Mesodermal cell (in vitro differentiated cells): ENCODE measurements at regions not wholly inside any gene's neighbourhood (a gene's known extent, or its start where the extent isn't known, plus 50 kb on each side); places are given as distances from the start of the nearest gene placed in this dataset.

Experiments used
- H3K27ac ChIP-seq: 2 replicates; pipeline ENCODE4 v1.7.0; 2013; ENCODE audit warnings: mild to moderate bottlenecking, low read depth, low read length, moderate library complexity; ENCODE audit not compliant: severe bottlenecking
- H3K36me3 ChIP-seq: 2 replicates; pipeline ENCODE4 v1.7.1; 2013; ENCODE audit warnings: mild to moderate bottlenecking, low read length, moderate library complexity; ENCODE audit not compliant: control insufficient read depth, insufficient read depth
- H3K4me1 ChIP-seq: one replicate; pipeline ENCODE4 v1.7.1; 2013; ENCODE audit warnings: mild to moderate bottlenecking, low read length; ENCODE audit not compliant: insufficient read depth, control insufficient read depth, poor library complexity, severe bottlenecking
- H3K4me3 ChIP-seq: 2 replicates; pipeline ENCODE4 v1.7.0; 2013; ENCODE audit warnings: low read length, control low read depth, mild to moderate bottlenecking; ENCODE audit not compliant: insufficient read depth, poor library complexity, severe bottlenecking; ENCODE audit errors: extremely low read depth
- H3K9me3 ChIP-seq: 2 replicates; pipeline ENCODE4 v1.7.1; 2013; ENCODE audit warnings: mild to moderate bottlenecking, low read length, moderate library complexity; ENCODE audit not compliant: control insufficient read depth
- WGBS, 2 experiments: methylation state at CpG; one replicate each; pipeline ENCODE4 v1.1.5; 2013; ENCODE audit warnings: missing lambda C conversion rate in 2 of 2; ENCODE audit not compliant: insufficient coverage in 2 of 2; 5-methylcytosine and 5-hydroxymethylcytosine counted together

DNA sequence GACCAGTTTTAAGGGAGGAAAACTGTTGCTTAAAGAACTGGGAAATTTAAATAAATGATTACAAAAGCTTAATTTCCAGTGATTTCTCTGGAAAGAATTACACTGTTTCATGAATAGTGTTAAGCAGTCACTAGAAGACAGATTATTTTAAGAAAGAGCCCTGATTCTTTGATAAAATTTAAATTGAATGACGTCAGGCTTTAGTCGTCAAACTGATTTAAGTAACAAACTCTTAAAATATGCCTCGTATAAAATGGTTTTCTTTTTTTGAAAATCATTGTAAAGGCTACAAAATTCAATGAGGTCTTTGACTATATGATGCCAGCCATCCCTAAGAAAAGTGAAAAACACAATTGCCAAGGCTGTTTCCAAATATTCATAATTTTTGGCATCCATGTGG lies 465.0 kb downstream of the NR4A2 start:
- WGBS, 2 experiments = 90 to 100% methylated on average over 2 of the region's 3 CpGs
- H3K4me1 ChIP-seq = no peaks in the 10 kb centered on the region
- H3K27ac ChIP-seq = no peak overlapping the region
- no peaks in the 10 kb centered on the region for H3K9me3 ChIP-seq
- no peaks in the 10 kb centered on the region for H3K36me3 ChIP-seq
- no peak overlapping the region for H3K4me3 ChIP-seq

DNA sequence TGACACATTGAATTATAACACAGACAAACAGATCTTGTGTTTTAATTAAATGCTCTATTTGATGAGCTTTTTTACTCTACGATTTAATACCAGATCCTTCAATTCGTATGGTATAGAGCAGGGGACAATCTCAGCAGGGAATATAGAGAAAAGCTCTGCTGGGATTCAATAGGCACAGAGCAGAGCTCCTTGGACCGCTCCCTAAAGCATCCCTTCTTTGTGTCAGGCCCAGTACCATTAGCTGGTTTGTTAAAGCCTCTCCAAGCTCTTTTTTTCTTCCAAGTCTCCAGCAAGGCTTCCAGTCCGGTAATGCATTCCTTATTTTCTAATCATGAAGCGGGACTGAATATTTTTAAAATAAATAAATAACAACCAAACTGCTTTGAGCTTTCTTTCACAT lies 466.0 kb downstream of the NR4A2 start:
- Histone ChIP-seq H3K4me3 (no peak overlapping the region), H3K9me3 (no peaks in the 10 kb centered on the region), H3K27ac (no peak overlapping the region), H3K4me1 (no peaks in the 10 kb centered on the region), H3K36me3 (no peaks in the 10 kb centered on the region)
- WGBS, 2 experiments = 82 to 90% methylated on average over 1 to 3 of the region's 5 CpGs

DNA sequence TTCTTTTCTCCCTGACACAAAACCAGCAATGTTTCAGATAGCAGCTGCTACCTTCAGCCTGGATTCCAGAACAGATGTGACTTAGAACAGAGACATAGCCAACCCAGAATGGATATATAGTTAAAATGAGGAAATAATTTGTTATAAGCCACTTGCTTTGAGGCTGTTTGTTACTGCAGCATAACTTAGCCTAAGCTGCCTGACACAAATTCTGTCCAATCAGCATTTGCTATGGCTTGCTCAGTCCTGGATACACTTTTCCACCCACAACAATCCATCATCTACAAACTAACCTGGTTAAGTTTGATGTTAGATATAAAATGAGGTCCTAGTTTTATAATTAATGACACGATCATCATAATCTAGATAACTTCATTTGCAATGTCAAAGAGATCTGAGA lies 480.4 kb downstream of the NR4A2 start:
- Histone ChIP-seq H3K4me1 (no peaks in the 10 kb centered on the region), H3K27ac (no peak overlapping the region), H3K9me3 (no peaks in the 10 kb centered on the region), H3K4me3 (no peak overlapping the region), H3K36me3 (no peaks in the 10 kb centered on the region)
- WGBS, 2 experiments = no CpG with 5 or more reads among the region's 1 CpG

DNA sequence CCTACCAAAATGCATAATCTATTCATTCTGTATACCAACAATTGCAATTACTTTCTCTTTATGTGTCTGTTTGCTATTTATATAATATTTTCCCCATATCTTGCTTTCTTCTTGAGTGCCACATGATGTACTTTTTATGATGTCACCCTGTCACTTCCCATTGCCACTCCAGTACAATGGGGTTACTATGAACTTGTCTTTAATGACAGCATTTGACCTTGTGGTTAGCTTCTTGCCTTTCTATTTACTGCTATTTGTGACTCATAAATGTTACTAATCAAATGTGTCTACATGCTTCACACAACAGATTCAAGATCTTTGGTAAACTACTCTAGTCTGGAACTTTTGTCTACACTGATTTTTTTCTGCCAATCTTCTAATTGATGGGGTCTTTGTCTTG lies 486.3 kb downstream of the NR4A2 start:
- Histone ChIP-seq H3K27ac (no peak overlapping the region), H3K4me3 (no peak overlapping the region), H3K4me1 (peaks cover 13% of the 10 kb centered on the region), H3K36me3 (no peaks in the 10 kb centered on the region), H3K9me3 (no peaks in the 10 kb centered on the region)

DNA sequence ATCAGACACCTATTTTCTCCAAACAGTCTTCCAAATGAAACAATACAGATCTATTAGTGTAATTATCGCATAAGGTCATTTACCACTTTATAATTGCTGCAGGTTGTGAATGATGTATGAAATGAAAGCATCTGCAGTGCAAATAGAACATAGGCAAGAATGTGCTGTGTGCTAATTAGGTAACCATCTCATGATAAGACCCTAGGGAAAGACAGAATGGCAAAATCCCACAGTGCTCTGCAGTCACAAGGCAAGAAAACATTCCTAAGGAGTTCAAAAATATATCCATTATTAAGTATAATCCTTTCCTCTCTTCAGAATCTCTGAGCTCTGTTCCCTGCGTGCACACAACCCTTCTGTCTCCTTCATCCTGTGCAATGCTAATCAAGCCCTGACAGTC lies 488.1 kb downstream of the NR4A2 start:
- WGBS, 2 experiments = 88% methylated on average over 1 of the region's 2 CpGs; no CpG with 5 or more reads in 1 of the 2 experiments
- peaks cover 15% of the 10 kb centered on the region for H3K4me1 ChIP-seq
- no peaks in the 10 kb centered on the region for H3K9me3 ChIP-seq
- H3K27ac ChIP-seq = no peak overlapping the region
- no peak overlapping the region for H3K4me3 ChIP-seq
- H3K36me3 ChIP-seq = no peaks in the 10 kb centered on the region

DNA sequence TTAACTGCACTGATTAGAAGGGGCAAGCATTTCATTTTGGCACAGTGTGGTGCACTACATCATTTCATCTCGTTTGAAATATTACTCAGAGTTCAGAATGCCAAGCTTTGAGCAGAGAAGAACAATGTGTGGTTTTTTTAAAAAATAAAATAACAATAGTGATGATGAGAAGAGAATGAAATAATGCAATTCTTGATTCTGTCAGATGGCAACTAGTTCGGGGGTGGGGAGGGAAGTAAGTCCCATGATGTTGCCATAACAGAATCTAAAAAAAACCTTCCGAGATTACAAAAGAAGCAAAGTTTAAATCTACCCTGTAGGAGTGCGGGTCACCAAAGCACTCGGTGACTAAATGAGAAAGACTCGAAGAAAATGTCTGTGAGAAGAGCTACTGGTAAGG lies 490.4 kb downstream of the NR4A2 start:
- peaks cover 15% of the 10 kb centered on the region for H3K4me1 ChIP-seq
- H3K9me3 ChIP-seq = no peaks in the 10 kb centered on the region
- no peak overlapping the region for H3K4me3 ChIP-seq
- peak overlapping the region; percentile 77 for H3K27ac ChIP-seq
- 39 to 40% methylated on average over 2 to 3 of the region's 6 CpGs for WGBS, 2 experiments
- no peaks in the 10 kb centered on the region for H3K36me3 ChIP-seq

DNA sequence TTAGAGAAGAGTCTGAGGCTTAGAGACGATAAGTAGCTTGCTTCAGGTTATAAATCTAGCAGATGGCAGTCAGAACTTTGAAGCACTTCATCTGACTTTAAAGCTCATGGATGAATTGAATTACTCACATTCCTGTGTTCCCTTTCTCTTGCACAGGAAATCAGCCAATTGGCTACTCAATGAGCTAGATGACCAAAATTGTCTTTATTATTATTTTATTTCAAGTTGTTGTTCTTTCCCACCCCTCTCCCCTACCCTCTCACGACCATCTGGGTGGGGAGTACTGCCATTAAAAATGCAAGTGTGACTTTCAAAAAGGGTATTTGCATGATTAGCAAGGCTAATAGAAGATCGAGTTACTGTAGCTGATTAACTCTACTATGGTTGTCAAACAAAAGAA lies 491.1 kb downstream of the NR4A2 start:
- peak overlapping the region; percentile 77 for H3K27ac ChIP-seq
- no peaks in the 10 kb centered on the region for H3K36me3 ChIP-seq
- H3K9me3 ChIP-seq = no peaks in the 10 kb centered on the region
- H3K4me3 ChIP-seq = no peak overlapping the region
- WGBS, 2 experiments = 19 to 43% methylated on average over 1 to 2 of the region's 3 CpGs
- H3K4me1 ChIP-seq = peaks cover 15% of the 10 kb centered on the region

DNA sequence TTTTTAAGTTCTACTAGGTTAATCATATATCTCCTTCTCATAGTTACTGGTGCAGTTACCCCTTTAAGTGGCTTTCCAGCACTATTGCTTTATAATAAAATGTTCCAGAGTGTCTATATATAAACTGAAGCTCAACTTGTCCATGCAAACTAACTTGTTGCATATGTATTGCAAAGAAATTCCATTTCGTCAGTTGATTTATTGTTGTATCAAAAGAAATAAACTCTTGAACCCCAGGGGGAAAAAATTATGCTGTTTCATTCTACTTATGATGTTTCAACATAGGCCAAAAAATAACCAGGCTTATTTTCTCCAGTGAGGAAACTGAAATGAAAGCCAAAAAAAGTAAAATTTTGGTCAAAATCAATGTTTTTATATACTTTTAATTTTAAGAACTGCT lies 491.9 kb downstream of the NR4A2 start:
- no CpG with 5 or more reads among the region's 1 CpG for WGBS, 2 experiments
- Histone ChIP-seq H3K27ac (no peak overlapping the region), H3K4me1 (peaks cover 15% of the 10 kb centered on the region), H3K36me3 (no peaks in the 10 kb centered on the region), H3K4me3 (no peak overlapping the region), H3K9me3 (no peaks in the 10 kb centered on the region)

DNA sequence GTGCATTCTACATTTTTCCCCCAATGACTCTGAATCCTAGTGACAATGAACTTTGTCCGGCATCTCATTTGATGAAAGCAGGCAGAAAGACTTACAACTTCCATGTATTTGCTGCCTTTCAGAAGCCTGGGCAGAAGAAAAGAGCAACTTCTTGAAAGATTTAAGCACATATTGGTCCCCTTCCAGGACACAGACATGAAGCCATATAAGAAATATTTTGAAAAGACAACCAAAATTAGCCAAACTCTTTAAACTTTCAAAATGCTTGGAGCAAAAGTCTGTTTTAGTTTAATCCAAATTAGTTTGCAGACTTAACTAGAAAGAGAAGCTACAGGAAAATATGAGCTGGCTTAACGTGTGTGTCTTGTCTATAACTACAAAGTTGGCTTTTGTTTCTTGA lies 492.5 kb downstream of the NR4A2 start:
- no peak overlapping the region for H3K4me3 ChIP-seq
- H3K9me3 ChIP-seq = no peaks in the 10 kb centered on the region
- H3K27ac ChIP-seq = no peak overlapping the region
- 83 to 91% methylated on average over 1 of the region's 2 CpGs for WGBS, 2 experiments
- peaks cover 15% of the 10 kb centered on the region for H3K4me1 ChIP-seq
- H3K36me3 ChIP-seq = no peaks in the 10 kb centered on the region

DNA sequence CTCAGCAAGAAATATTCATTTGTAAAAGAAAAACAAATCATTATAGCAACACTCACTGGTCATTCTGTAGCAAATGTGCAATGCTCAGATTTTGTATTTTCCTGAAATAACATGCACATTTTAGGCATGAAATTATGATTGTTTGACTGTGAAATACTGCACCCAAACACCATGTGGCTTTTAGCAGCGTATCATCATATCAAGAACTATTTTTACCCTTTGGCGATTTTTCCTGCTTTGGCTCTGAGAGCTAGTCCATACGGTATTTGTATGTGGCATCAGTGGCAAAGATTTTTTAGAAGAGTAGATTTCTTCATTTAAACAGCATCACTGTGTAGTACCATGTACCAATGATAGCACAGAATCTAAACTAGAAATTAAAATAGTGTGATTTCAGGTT lies 493.1 kb downstream of the NR4A2 start:
- no CpG with 5 or more reads among the region's 3 CpGs for WGBS, 2 experiments

DNA sequence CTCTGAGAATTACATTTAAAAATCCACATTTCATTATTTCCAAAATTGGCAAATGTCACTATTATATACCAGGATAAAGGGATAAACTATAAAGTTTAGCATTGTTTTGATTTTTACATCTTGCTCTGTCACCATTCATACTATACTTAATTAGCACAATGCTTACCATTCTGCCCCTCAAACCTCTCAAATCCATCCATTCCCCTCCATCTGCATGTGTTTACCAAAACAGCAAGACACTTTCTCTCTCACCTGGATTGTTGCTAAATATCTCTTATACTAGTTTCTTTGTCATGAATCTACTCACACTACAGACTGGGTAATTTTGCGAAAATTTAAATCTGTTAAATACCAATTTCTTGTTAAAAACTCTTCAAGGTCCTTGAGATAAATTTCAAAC lies 496.1 kb downstream of the NR4A2 start:
- Histone ChIP-seq H3K36me3 (no peaks in the 10 kb centered on the region), H3K4me1 (peaks cover 4% of the 10 kb centered on the region), H3K9me3 (no peaks in the 10 kb centered on the region), H3K27ac (no peak overlapping the region), H3K4me3 (no peak overlapping the region)
- 75 to 100% methylated on average over 1 of the region's 1 CpG for WGBS, 2 experiments

More for the DNA sequence above, 493.1 kb downstream of the NR4A2 start:
- no peak overlapping the region for H3K27ac ChIP-seq
- H3K36me3 ChIP-seq = no peaks in the 10 kb centered on the region
- H3K4me3 ChIP-seq = no peak overlapping the region
- H3K4me1 ChIP-seq = peaks cover 15% of the 10 kb centered on the region
- H3K9me3 ChIP-seq = no peaks in the 10 kb centered on the region
